GM12872 (cell line): ENCODE measurements at regions not wholly inside any gene's neighbourhood (a gene's known extent, or its start where the extent isn't known, plus 50 kb on each side); places are given as distances from the start of the nearest gene placed in this dataset.

Experiments used
- CTCF ChIP-seq: IDR thresholded peaks from 3 replicates; pipeline ENCODE4 v1.5.1; 2011; ENCODE audit warnings: low read depth, mild to moderate bottlenecking, low read length, moderate library complexity; ENCODE audit not compliant: insufficient read depth

GRCh38 chr9:29078063-29078666 is 1504.9 kb upstream of the C9orf72 start:
- no peak for TF ChIP-seq CTCF

GRCh38 chr9:29100762-29101161 is 1527.5 kb upstream of the C9orf72 start:
- TF ChIP-seq CTCF: no peak

DNA sequence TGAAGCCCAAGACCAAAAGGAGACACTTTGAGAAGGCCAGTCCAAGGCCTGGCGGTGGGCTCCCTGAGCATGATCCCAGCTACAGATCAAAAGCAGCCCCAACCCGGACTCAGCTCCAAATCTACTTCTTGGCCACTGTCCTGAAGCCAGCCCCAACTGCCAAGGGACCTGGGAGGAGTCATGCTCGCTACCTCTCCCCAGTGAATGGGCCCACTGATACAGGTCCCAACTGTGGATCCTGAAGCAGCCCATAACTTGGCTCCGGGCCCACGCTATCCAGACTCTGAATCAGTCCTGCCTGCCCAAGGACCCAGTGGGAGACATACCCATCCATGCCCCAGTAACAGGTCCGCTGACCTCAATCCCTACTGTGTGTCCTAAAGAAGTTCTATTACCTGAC is 1545.3 kb upstream of the C9orf72 start:
- no peak for TF ChIP-seq CTCF

GRCh38 chr9:29126783-29127182 is 1553.5 kb upstream of the C9orf72 start:
- TF ChIP-seq CTCF: no peak

DNA sequence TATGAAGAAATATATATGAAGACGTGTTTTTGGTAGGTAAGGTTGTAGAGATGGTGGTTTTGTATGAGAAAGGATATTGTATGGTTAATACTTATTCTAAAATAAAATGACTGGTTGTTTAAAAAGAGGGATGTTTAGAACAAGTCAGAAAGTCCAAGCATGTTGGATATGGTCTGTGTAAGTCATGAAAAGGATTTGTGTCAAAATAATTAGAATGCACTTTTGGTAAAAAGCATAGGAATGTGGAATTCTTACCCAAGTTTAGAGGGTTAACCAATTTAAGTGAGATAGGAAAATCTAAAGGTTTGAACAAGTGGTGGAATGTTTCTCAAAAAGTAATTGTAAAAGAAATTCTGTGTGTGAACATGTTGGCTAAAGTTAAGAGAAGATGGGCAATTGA is 1556.5 kb upstream of the C9orf72 start:
- no peak for TF ChIP-seq CTCF

DNA sequence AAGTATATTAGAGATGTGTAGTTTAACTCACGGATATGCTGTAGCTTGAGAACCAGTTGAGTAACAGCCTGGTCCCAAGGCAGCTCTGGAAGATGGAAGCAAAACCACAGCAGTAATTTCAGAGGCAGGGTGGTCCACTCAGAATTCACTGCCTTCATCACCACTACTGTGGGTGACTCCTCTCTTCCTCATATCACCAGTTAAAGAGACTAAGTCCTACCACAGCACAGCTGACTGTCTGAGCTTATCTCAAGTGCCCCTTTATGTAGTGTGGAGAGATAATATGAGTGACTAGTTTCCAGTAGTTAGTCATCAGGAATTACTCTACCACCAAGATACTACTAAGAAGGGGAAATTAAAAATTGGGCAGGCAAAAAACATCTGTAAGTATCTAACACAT is 1571.2 kb upstream of the C9orf72 start:
- TF ChIP-seq CTCF: no peak

DNA sequence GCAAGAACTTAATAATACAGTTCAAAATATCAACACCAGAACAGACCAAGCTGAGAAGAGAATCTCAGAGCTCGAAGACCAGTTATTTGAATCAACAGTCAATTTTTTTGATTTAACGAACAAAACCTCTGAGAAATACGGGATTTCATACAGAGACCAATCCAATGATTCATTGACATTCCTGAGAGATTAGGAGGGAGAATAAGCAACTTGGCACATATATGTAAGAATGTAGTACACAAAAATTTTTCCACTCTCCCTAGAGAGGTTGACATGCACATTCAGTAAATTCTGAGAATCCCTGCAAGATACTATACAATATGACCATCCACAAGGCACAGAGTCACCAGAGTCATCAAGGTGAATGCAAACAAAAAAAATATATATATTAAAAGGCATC is 1577.3 kb upstream of the C9orf72 start:
- no peak for TF ChIP-seq CTCF
